Activated CD4-positive, alpha-beta memory T cell treated with anti-CD3 and anti-CD28 coated beads, Interleukin-2, amount 10 ng/mL, durations not matched to agents 7 days and 5 days (primary cell): ENCODE measurements at regions not wholly inside any gene's neighbourhood (a gene's known extent, or its start where the extent isn't known, plus 50 kb on each side); places are given as distances from the start of the nearest gene placed in this dataset.

Experiments used
- CTCF ChIA-PET: fragments of 350-600 bp; sonication (Branson Sonifier 250); formaldehyde crosslinking; loops from one replicate; lab custom pipeline; 2021; ENCODE audit warnings: antibody characterized with exemption, inconsistent platforms; lab: Charles Lee
- POLR2A ChIA-PET: fragments of 350-600 bp; sonication (Branson Sonifier 250); formaldehyde crosslinking; loops from one replicate; lab custom pipeline; 2021; ENCODE audit warnings: antibody characterized with exemption; lab: Charles Lee
- DNase-seq: peaks from one replicate; pipeline ENCODE4 v3.0.0-alpha.2; 2020
- H3K27ac Mint-ChIP-seq: one replicate; pipeline ENCODE4 v1.8.0; 2021; ENCODE audit warnings: mild to moderate bottlenecking, mixed read lengths
- H3K27me3 Mint-ChIP-seq: one replicate; pipeline ENCODE4 v1.8.0; 2021; ENCODE audit warnings: mixed read lengths
- H3K36me3 Mint-ChIP-seq: one replicate; pipeline ENCODE4 v1.8.0; 2021; ENCODE audit warnings: low read depth, mixed read lengths
- H3K4me1 Mint-ChIP-seq: one replicate; pipeline ENCODE4 v1.8.0; 2021; ENCODE audit warnings: mixed read lengths
- H3K4me3 Mint-ChIP-seq: one replicate; pipeline ENCODE4 v1.8.0; 2021; ENCODE audit warnings: mild to moderate bottlenecking, mixed read lengths
- H3K9me3 Mint-ChIP-seq: one replicate; pipeline ENCODE4 v1.8.0; 2021; ENCODE audit warnings: mixed read lengths

GRCh38 chr5:73299665-73300336 is 126.8 kb downstream of the TMEM174 start:
- CTCF ChIA-PET, result no interaction called here
- DNase-seq, result no peak
- H3K4me1 Mint-ChIP-seq, result peaks cover 3% of the 10 kb centered on the region
- peaks cover 3% of the 10 kb centered on the region for H3K36me3 Mint-ChIP-seq
- POLR2A ChIA-PET, result no interaction called here
- H3K9me3 Mint-ChIP-seq, result no peaks in the 10 kb centered on the region
- H3K4me3 Mint-ChIP-seq, result no peak overlapping the region
- no peak overlapping the region for H3K27ac Mint-ChIP-seq
- H3K27me3 Mint-ChIP-seq, result peaks cover 86% of the 10 kb centered on the region

- POLR2A ChIA-PET, result no interaction called here
- Mint-ChIP-seq H3K9me3 (no peaks in the 10 kb centered on the region), H3K36me3 (peaks cover 3% of the 10 kb centered on the region), H3K27ac (no peak overlapping the region), H3K4me1 (peaks cover 3% of the 10 kb centered on the region), H3K27me3 (peaks cover 86% of the 10 kb centered on the region), H3K4me3 (no peak overlapping the region)
- DNase-seq, result no peak
- CTCF ChIA-PET, result interaction anchor here (1.0 kb wide), 1 partner anchor 149 kb away, joined by 3 read pairs; the partner anchor contains the start of gene FOXD1
Observed at GRCh38 chr5:73298772-73299630, 126.0 kb downstream of the TMEM174 start.

- H3K27me3 Mint-ChIP-seq, result peaks cover 82% of the 10 kb centered on the region
- no peak overlapping the region for H3K4me3 Mint-ChIP-seq
- no peak overlapping the region for H3K27ac Mint-ChIP-seq
- H3K4me1 Mint-ChIP-seq, result peaks cover 3% of the 10 kb centered on the region
- H3K9me3 Mint-ChIP-seq, result no peaks in the 10 kb centered on the region
- ChIA-PET CTCF (interaction anchor here (1.0 kb wide), 1 partner anchor 150 kb away, joined by 3 read pairs; the partner anchor contains the start of gene FOXD1), POLR2A (no interaction called here)
- H3K36me3 Mint-ChIP-seq, result peaks cover 3% of the 10 kb centered on the region
- no peak for DNase-seq
Observed at GRCh38 chr5:73298251-73298771, 125.3 kb downstream of the TMEM174 start.

GRCh38 chr5:73297430-73297829 is 124.4 kb downstream of the TMEM174 start:
- Mint-ChIP-seq H3K9me3 (no peaks in the 10 kb centered on the region), H3K36me3 (peaks cover 3% of the 10 kb centered on the region), H3K27me3 (peaks cover 82% of the 10 kb centered on the region), H3K4me1 (peaks cover 3% of the 10 kb centered on the region), H3K4me3 (no peak overlapping the region), H3K27ac (no peak overlapping the region)
- DNase-seq, result no peak
- ChIA-PET CTCF (no interaction called here), POLR2A (no interaction called here)

- peaks cover 3% of the 10 kb centered on the region for H3K4me1 Mint-ChIP-seq
- H3K27me3 Mint-ChIP-seq, result peaks cover 76% of the 10 kb centered on the region
- no peak overlapping the region for H3K27ac Mint-ChIP-seq
- H3K36me3 Mint-ChIP-seq, result peaks cover 3% of the 10 kb centered on the region
- DNase-seq, result no peak
- CTCF ChIA-PET, result no interaction called here
- POLR2A ChIA-PET, result no interaction called here
- H3K4me3 Mint-ChIP-seq, result no peak overlapping the region
- H3K9me3 Mint-ChIP-seq, result no peaks in the 10 kb centered on the region
Observed at GRCh38 chr5:73296772-73297171, 123.8 kb downstream of the TMEM174 start.

- Mint-ChIP-seq H3K27ac (no peak overlapping the region), H3K27me3 (peaks cover 74% of the 10 kb centered on the region), H3K9me3 (no peaks in the 10 kb centered on the region), H3K4me3 (no peak overlapping the region), H3K4me1 (peaks cover 3% of the 10 kb centered on the region), H3K36me3 (peaks cover 3% of the 10 kb centered on the region)
- DNase-seq, result no peak
- CTCF ChIA-PET, result no interaction called here
- POLR2A ChIA-PET, result no interaction called here
Observed at GRCh38 chr5:73295921-73296320, 122.9 kb downstream of the TMEM174 start.

- peaks cover 69% of the 10 kb centered on the region for H3K27me3 Mint-ChIP-seq
- ChIA-PET CTCF (interaction anchor here (1.0 kb wide), 1 partner anchor 80 kb away, joined by 4 read pairs; no protein-coding TSS in a partner anchor), POLR2A (no interaction called here)
- no peak overlapping the region for H3K4me3 Mint-ChIP-seq
- H3K27ac Mint-ChIP-seq, result no peak overlapping the region
- H3K9me3 Mint-ChIP-seq, result no peaks in the 10 kb centered on the region
- no peak for DNase-seq
- peaks cover 3% of the 10 kb centered on the region for H3K4me1 Mint-ChIP-seq
- H3K36me3 Mint-ChIP-seq, result peaks cover 3% of the 10 kb centered on the region
Observed at GRCh38 chr5:73295447-73295846, 122.5 kb downstream of the TMEM174 start.

- no peaks in the 10 kb centered on the region for H3K4me1 Mint-ChIP-seq
Observed at GRCh38 chr5:73292816-73293459, 119.9 kb downstream of the TMEM174 start.

GRCh38 chr5:73291873-73292272 is 118.9 kb downstream of the TMEM174 start:
- CTCF ChIA-PET, result interaction anchor here (1.1 kb wide), 1 partner anchor 162 kb away, joined by 3 read pairs; no protein-coding TSS in a partner anchor
- Mint-ChIP-seq H3K4me1 (no peaks in the 10 kb centered on the region), H3K9me3 (peaks cover 2% of the 10 kb centered on the region), H3K4me3 (no peak overlapping the region), H3K36me3 (no peaks in the 10 kb centered on the region), H3K27ac (no peak overlapping the region), H3K27me3 (peaks cover 46% of the 10 kb centered on the region)
- POLR2A ChIA-PET, result no interaction called here
- DNase-seq, result no peak

More at GRCh38 chr5:73292816-73293459, 119.9 kb downstream of the TMEM174 start:
- Mint-ChIP-seq H3K27me3 (peaks cover 56% of the 10 kb centered on the region), H3K27ac (no peak overlapping the region), H3K4me3 (no peak overlapping the region), H3K9me3 (no peaks in the 10 kb centered on the region), H3K36me3 (no peaks in the 10 kb centered on the region)
- CTCF ChIA-PET, result no interaction called here
- POLR2A ChIA-PET, result no interaction called here
- no peak for DNase-seq

- POLR2A ChIA-PET, result no interaction called here
- Mint-ChIP-seq H3K4me1 (no peaks in the 10 kb centered on the region), H3K27ac (no peak overlapping the region), H3K9me3 (peaks cover 7% of the 10 kb centered on the region), H3K27me3 (peaks cover 35% of the 10 kb centered on the region), H3K36me3 (no peaks in the 10 kb centered on the region), H3K4me3 (no peak overlapping the region)
- CTCF ChIA-PET, result no interaction called here
- no peak for DNase-seq
Observed at GRCh38 chr5:73290242-73290641, 117.2 kb downstream of the TMEM174 start.

- H3K27ac Mint-ChIP-seq, result no peak overlapping the region
- peaks cover 7% of the 10 kb centered on the region for H3K9me3 Mint-ChIP-seq
- no peak for DNase-seq
- ChIA-PET POLR2A (no interaction called here), CTCF (no interaction called here)
- no peak overlapping the region for H3K4me3 Mint-ChIP-seq
- H3K27me3 Mint-ChIP-seq, result peaks cover 24% of the 10 kb centered on the region
- no peaks in the 10 kb centered on the region for H3K4me1 Mint-ChIP-seq
- H3K36me3 Mint-ChIP-seq, result no peaks in the 10 kb centered on the region
Observed at GRCh38 chr5:73288803-73289720, 116.1 kb downstream of the TMEM174 start.

- Mint-ChIP-seq H3K27me3 (peaks cover 17% of the 10 kb centered on the region), H3K4me3 (no peak overlapping the region), H3K36me3 (no peaks in the 10 kb centered on the region), H3K4me1 (no peaks in the 10 kb centered on the region), H3K27ac (no peak overlapping the region), H3K9me3 (peaks cover 7% of the 10 kb centered on the region)
- DNase-seq, result no peak
- ChIA-PET CTCF (interaction anchor here (0.6 kb wide), 1 partner anchor 168 kb away, joined by 3 read pairs; no protein-coding TSS in a partner anchor), POLR2A (no interaction called here)
Observed at GRCh38 chr5:73286896-73287295, 113.9 kb downstream of the TMEM174 start.
